Smooth muscle cell (in vitro differentiated cells): ENCODE measurements at regions not wholly inside any gene's neighbourhood (a gene's known extent, or its start where the extent isn't known, plus 50 kb on each side); places are given as distances from the start of the nearest gene placed in this dataset.

Experiments
- DNase-seq: peaks from one replicate; lab custom pipeline; 2025; ENCODE audit not compliant: unreplicated experiment; lab: John Stamatoyannopoulos, UW
- H2AFZ ChIP-seq: fragments of 200-600 bp; sonication (generic); 2 replicates; pipeline ENCODE4 v1.6.0; 2016; ENCODE audit warnings: antibody characterized with exemption, low read depth, mild to moderate bottlenecking
- H3F3A ChIP-seq: fragments of 200-600 bp; sonication (generic); 2 replicates; pipeline ENCODE4 v1.6.0; 2017; ENCODE audit warnings: antibody characterized with exemption, low read depth
- H3K27ac ChIP-seq: fragments of 200-600 bp; sonication (generic); 2 replicates; pipeline ENCODE4 v1.5.1; 2016; ENCODE audit warnings: low read depth, mild to moderate bottlenecking
- H3K27me3 ChIP-seq: fragments of 200-600 bp; sonication (generic); 2 replicates; pipeline ENCODE4 v1.6.1; 2016; ENCODE audit warnings: low read depth, mild to moderate bottlenecking
- H3K36me3 ChIP-seq: fragments of 200-600 bp; sonication (generic); 2 replicates; pipeline ENCODE4 v1.5.1; 2016; ENCODE audit warnings: low read depth
- H3K4me1 ChIP-seq: fragments of 200-600 bp; sonication (generic); 2 replicates; pipeline ENCODE4 v1.5.1; 2016; ENCODE audit warnings: low read depth
- H3K4me2 ChIP-seq: fragments of 200-600 bp; sonication (generic); 2 replicates; pipeline ENCODE4 v1.6.0; 2016; ENCODE audit warnings: mild to moderate bottlenecking
- H3K4me3 ChIP-seq: fragments of 200-600 bp; sonication (generic); 2 replicates; pipeline ENCODE4 v1.5.1; 2016; ENCODE audit warnings: mild to moderate bottlenecking
- H3K79me2 ChIP-seq: fragments of 200-600 bp; sonication (generic); 2 replicates; pipeline ENCODE4 v1.6.0; 2016; ENCODE audit warnings: low read depth, mild to moderate bottlenecking
- H3K9ac ChIP-seq: fragments of 200-600 bp; sonication (generic); 2 replicates; pipeline ENCODE4 v1.6.0; 2016; ENCODE audit warnings: low read depth
- H3K9me3 ChIP-seq: fragments of 200-600 bp; sonication (generic); replicated peaks from 2 replicates; pipeline ENCODE4 v1.5.1; 2016; ENCODE audit warnings: low read depth
- H4K20me1 ChIP-seq: fragments of 200-600 bp; sonication (generic); 2 replicates; pipeline ENCODE4 v1.6.0; 2016; ENCODE audit warnings: low read depth
- CTCF ChIP-seq: fragments of 200-600 bp; sonication (generic); IDR thresholded peaks from 2 replicates; pipeline ENCODE4 v1.5.1; 2017; ENCODE audit warnings: borderline replicate concordance, mild to moderate bottlenecking, antibody characterized with exemption; ENCODE audit not compliant: insufficient read depth, poor library complexity, severe bottlenecking
- WGBS: methylation state at CpG from one replicate; pipeline ENCODE4 v1.1.7; 2016; ENCODE audit warnings: low lambda C conversion rate; 5-methylcytosine and 5-hydroxymethylcytosine counted together

- H3K9ac ChIP-seq = no peak overlapping the region
- DNase-seq = no peak
- no peak overlapping the region for H3K4me2 ChIP-seq
- H3F3A ChIP-seq = no peaks in the 10 kb centered on the region
- no peak overlapping the region for H3K27ac ChIP-seq
- WGBS = 83% methylated on average over 1 of the region's 1 CpG
- no peak for TF ChIP-seq CTCF
- H3K79me2 ChIP-seq = no peaks in the 10 kb centered on the region
- H3K4me1 ChIP-seq = no peaks in the 10 kb centered on the region
- H3K27me3 ChIP-seq = no peaks in the 10 kb centered on the region
- no peaks in the 10 kb centered on the region for H3K9me3 ChIP-seq
- no peaks in the 10 kb centered on the region for H4K20me1 ChIP-seq
- no peak overlapping the region for H2AFZ ChIP-seq
- no peak overlapping the region for H3K4me3 ChIP-seq
- H3K36me3 ChIP-seq = no peaks in the 10 kb centered on the region
These were observed 141.1 kb downstream of the HRH4 start for GRCh38 chr18:24601585-24601984.

- no peaks in the 10 kb centered on the region for H3K4me1 ChIP-seq
- WGBS = 92% methylated on average over 4 of the region's 4 CpGs
- no peaks in the 10 kb centered on the region for H3K36me3 ChIP-seq
- H3K9me3 ChIP-seq = no peaks in the 10 kb centered on the region
- H3K27ac ChIP-seq = no peak overlapping the region
- H3K4me3 ChIP-seq = no peak overlapping the region
- H3K4me2 ChIP-seq = no peak overlapping the region
- no peaks in the 10 kb centered on the region for H3K79me2 ChIP-seq
- no peak overlapping the region for H3K9ac ChIP-seq
- H3K27me3 ChIP-seq = no peaks in the 10 kb centered on the region
- no peak for TF ChIP-seq CTCF
- no peaks in the 10 kb centered on the region for H4K20me1 ChIP-seq
- DNase-seq = no peak
- no peak overlapping the region for H2AFZ ChIP-seq
- H3F3A ChIP-seq = no peaks in the 10 kb centered on the region
These were observed 141.8 kb downstream of the HRH4 start for GRCh38 chr18:24602201-24602600.

- no peak overlapping the region for H3K27ac ChIP-seq
- no peaks in the 10 kb centered on the region for H3K9me3 ChIP-seq
- H3F3A ChIP-seq = no peaks in the 10 kb centered on the region
- H3K4me2 ChIP-seq = no peak overlapping the region
- 51% methylated on average over 3 of the region's 3 CpGs for WGBS
- no peak for TF ChIP-seq CTCF
- DNase-seq = no peak
- H3K4me1 ChIP-seq = no peaks in the 10 kb centered on the region
- H4K20me1 ChIP-seq = no peaks in the 10 kb centered on the region
- no peaks in the 10 kb centered on the region for H3K36me3 ChIP-seq
- no peaks in the 10 kb centered on the region for H3K27me3 ChIP-seq
- H3K79me2 ChIP-seq = no peaks in the 10 kb centered on the region
- H3K9ac ChIP-seq = no peak overlapping the region
- H3K4me3 ChIP-seq = no peak overlapping the region
- H2AFZ ChIP-seq = no peak overlapping the region
These were observed 142.7 kb downstream of the HRH4 start for GRCh38 chr18:24603151-24603550.

- no peak overlapping the region for H3K4me2 ChIP-seq
- WGBS = 100% methylated on average over 1 of the region's 1 CpG
- TF ChIP-seq CTCF = no peak
- DNase-seq = no peak
- H3K27me3 ChIP-seq = no peaks in the 10 kb centered on the region
- no peaks in the 10 kb centered on the region for H4K20me1 ChIP-seq
- no peaks in the 10 kb centered on the region for H3K4me1 ChIP-seq
- H3K27ac ChIP-seq = no peak overlapping the region
- no peak overlapping the region for H3K9ac ChIP-seq
- no peaks in the 10 kb centered on the region for H3K79me2 ChIP-seq
- no peaks in the 10 kb centered on the region for H3K9me3 ChIP-seq
- no peak overlapping the region for H2AFZ ChIP-seq
- no peaks in the 10 kb centered on the region for H3F3A ChIP-seq
- H3K36me3 ChIP-seq = no peaks in the 10 kb centered on the region
- no peak overlapping the region for H3K4me3 ChIP-seq
These were observed 145.0 kb downstream of the HRH4 start for GRCh38 chr18:24605444-24605843.
